GM12878 (cell line): ENCODE measurements at regions not wholly inside any gene's neighbourhood (a gene's known extent, or its start where the extent isn't known, plus 50 kb on each side); places are given as distances from the start of the nearest gene placed in this dataset.

Experiments used
- ATAC-seq: fragments of 200-7000 bp; cut with Tn5 transposase; 3 replicates; pipeline ENCODE4 v1.9.1; 2020; ENCODE audit warnings: mild to moderate bottlenecking, moderate library complexity
- BruUV-seq: library from RNA; stranded (reverse); fragments of 400-500 nt; replicated peaks from 2 replicates; lab custom pipeline; 2021; lab: Mats Ljungman, UMichigan
- CTCF ChIA-PET: fragments of 300-600 bp; sonication (Branson Sonifier 250); formaldehyde crosslinking; extraction: SDS; loops from one replicate; lab custom pipeline; 2021; ENCODE audit warnings: inconsistent platforms; lab: Yijun Ruan, JAX
- POLR2A ChIA-PET: fragments of 350-600 bp; formaldehyde crosslinking; extraction: SDS; loops from one replicate; lab custom pipeline; 2021; ENCODE audit warnings: inconsistent platforms; lab: Charles Lee
- RAD21 ChIA-PET: fragments of 300-600 bp; sonication (Branson Sonifier 250); formaldehyde crosslinking; loops from one replicate; lab custom pipeline; 2023; ENCODE audit warnings: antibody characterized with exemption; ENCODE audit not compliant: unreplicated experiment; lab: Charles Lee
- SMC1A ChIA-PET: fragments of 300-600 bp; sonication (Branson Sonifier 250); formaldehyde crosslinking; loops from one replicate; lab custom pipeline; 2023; ENCODE audit not compliant: unreplicated experiment, uncharacterized antibody; lab: Charles Lee
- DNase-seq: peaks from one replicate; pipeline ENCODE4 v3.0.0-alpha.2; 2011; ENCODE audit warnings: low read depth, low spot score
- FAIRE-seq: peaks from 3 replicates; lab custom pipeline; 2011; peaks lifted over from hg19 to GRCh38; lab: Jason Lieb, UNC
- H2AFZ ChIP-seq: 2 replicates; pipeline ENCODE4 v1.6.0; 2011; ENCODE audit warnings: low read depth, low read length, control low read depth; ENCODE audit not compliant: control insufficient read depth
- H3K27ac ChIP-seq: 2 replicates; pipeline ENCODE4 v1.5.1; 2011; ENCODE audit warnings: control low read depth; ENCODE audit not compliant: control insufficient read depth, insufficient read depth
- H3K27me3 ChIP-seq, 2 experiments: replicated peaks in 1 of 2; 2 replicates each; pipeline versions ENCODE4 v1.6.0 to v1.6.1; 2011; ENCODE audit warnings: low read length in 1 of 2; ENCODE audit not compliant: control insufficient read depth in 2 of 2, insufficient read depth in 2 of 2
- H3K36me3 ChIP-seq, 2 experiments: 2 replicates each; pipeline ENCODE4 v1.5.1; 2011; ENCODE audit warnings: low read length in 1 of 2; ENCODE audit not compliant: control insufficient read depth in 2 of 2, insufficient read depth in 2 of 2
- H3K4me1 ChIP-seq: 2 replicates; pipeline ENCODE4 v1.6.1; 2011; ENCODE audit warnings: mild to moderate bottlenecking, low read length, moderate library complexity, mixed read lengths; ENCODE audit not compliant: control insufficient read depth, insufficient read depth
- H3K4me2 ChIP-seq: 2 replicates; pipeline ENCODE4 v1.6.0; 2011; ENCODE audit warnings: control low read depth; ENCODE audit not compliant: control insufficient read depth, insufficient read depth
- H3K4me3 ChIP-seq: fragments of 200-600 bp; sonication (generic); 2 replicates; pipeline ENCODE4 v1.5.1; 2016
- H3K79me2 ChIP-seq: 2 replicates; pipeline ENCODE4 v1.6.0; 2011; ENCODE audit warnings: low read length; ENCODE audit not compliant: control insufficient read depth, insufficient read depth
- H3K9ac ChIP-seq: 2 replicates; pipeline ENCODE4 v1.8.0; 2011; ENCODE audit warnings: low read length, control low read depth, mixed read lengths; ENCODE audit not compliant: control insufficient read depth, insufficient read depth
- H3K9me3 ChIP-seq: replicated peaks from 3 replicates; pipeline ENCODE4 v1.5.1; 2011; ENCODE audit warnings: mild to moderate bottlenecking, low read length; ENCODE audit not compliant: control insufficient read depth, insufficient read depth
- H4K20me1 ChIP-seq: 2 replicates; pipeline ENCODE4 v1.6.0; 2011; ENCODE audit not compliant: control insufficient read depth, insufficient read depth
- CBX5 ChIP-seq: sonication (generic); IDR thresholded peaks from 2 replicates; pipeline ENCODE4 v1.6.1; 2016; ENCODE audit warnings: low read depth, moderate library complexity, mild to moderate bottlenecking, inconsistent platforms
- CREM ChIP-seq: IDR thresholded peaks from 2 replicates; pipeline ENCODE4 v1.6.1; 2014; ENCODE audit warnings: antibody characterized with exemption, low read depth
- DPF2 ChIP-seq: fragments of 450-650 bp; IDR thresholded peaks from 2 replicates; pipeline ENCODE4 v1.6.1; 2017; ENCODE audit warnings: mild to moderate bottlenecking
- EGR1 ChIP-seq, 2 experiments: IDR thresholded peaks; 1 replicate in 1 of 2; 2 replicates in 1 of 2; pipeline ENCODE4 v1.6.1; 2011 to 2012; ENCODE audit warnings: low read depth in 2 of 2, low read length in 2 of 2, borderline replicate concordance in 1 of 2, mild to moderate bottlenecking in 1 of 2, moderate library complexity in 1 of 2
- ESRRA ChIP-seq: IDR thresholded peaks from 2 replicates; pipeline ENCODE4 v1.6.1; 2012; ENCODE audit warnings: mild to moderate bottlenecking, low read length, improper control_type of control experiment
- EZH2 ChIP-seq: IDR thresholded peaks from 2 replicates; pipeline ENCODE4 v1.6.1; 2012; ENCODE audit warnings: low read depth, mild to moderate bottlenecking, control low read depth, inconsistent platforms, low read length, borderline replicate concordance; ENCODE audit not compliant: control insufficient read depth
- IKZF2 ChIP-seq, 2 experiments: fragments of 450-650 bp; IDR thresholded peaks; 2 replicates each; pipeline ENCODE4 v1.6.1; 2017; ENCODE audit warnings: mild to moderate bottlenecking in 2 of 2, moderate library complexity in 2 of 2
- MTA3 ChIP-seq: IDR thresholded peaks from 2 replicates; pipeline ENCODE4 v1.6.1; 2012; ENCODE audit warnings: low read length, inconsistent platforms, borderline replicate concordance
- POLR2A ChIP-seq: IDR thresholded peaks from 2 replicates; pipeline ENCODE4 v1.6.1; 2011; ENCODE audit warnings: low read depth, mild to moderate bottlenecking, low read length
- POU2F2 ChIP-seq: IDR thresholded peaks from 3 replicates; pipeline ENCODE4 v1.6.1; 2011; ENCODE audit warnings: low read depth, mild to moderate bottlenecking, low read length, borderline replicate concordance
- RAD21 ChIP-seq: IDR thresholded peaks from 2 replicates; pipeline ENCODE4 v1.6.1; 2011; ENCODE audit warnings: mild to moderate bottlenecking, low read depth, low read length, moderate library complexity; ENCODE audit not compliant: insufficient read depth
- SREBF1 ChIP-seq: IDR thresholded peaks from 2 replicates; pipeline ENCODE4 v1.6.1; 2012; ENCODE audit warnings: mild to moderate bottlenecking, low read length
- TBL1XR1 ChIP-seq: IDR thresholded peaks from 2 replicates; pipeline ENCODE4 v1.6.1; 2012; ENCODE audit warnings: low read depth, low read length, improper control_type of control experiment
- TCF7 ChIP-seq: IDR thresholded peaks from 2 replicates; pipeline ENCODE4 v1.6.1; 2014; ENCODE audit warnings: antibody characterized with exemption, borderline replicate concordance
- ZBED1 ChIP-seq: IDR thresholded peaks from 2 replicates; pipeline ENCODE4 v1.6.1; 2016; ENCODE audit warnings: borderline replicate concordance
- WGBS: methylation state at CpG from one replicate; pipeline ENCODE4 v1.1.6; 2016; ENCODE audit warnings: low lambda C conversion rate; ENCODE audit not compliant: insufficient replicate concordance, insufficient coverage; ENCODE audit errors: missing lambda C conversion rate; 5-methylcytosine and 5-hydroxymethylcytosine counted together
- in situ Hi-C: fragments of 300-500 bp; cut with MboI; formaldehyde crosslinking; loops from 9 replicates; pipeline ENCODE4 v1.14.3; 2018; ENCODE audit warnings: mixed read lengths
- intact Hi-C: fragments of 100-400 bp; cut with micrococcal nuclease; formaldehyde crosslinking; loops from one replicate; pipeline ENCODE4 v1.14.2; 2022; ENCODE audit not compliant: unreplicated experiment
- TF ChIP-seq, protein P1 (sequence below): IDR thresholded peaks from 2 replicates; pipeline ENCODE4 v1.6.1; 2011; ENCODE audit warnings: mild to moderate bottlenecking, low read depth, low read length, moderate library complexity; ENCODE audit not compliant: insufficient replicate concordance
- TF ChIP-seq, protein P2 (sequence below): IDR thresholded peaks from 2 replicates; pipeline ENCODE4 v1.6.1; 2011; ENCODE audit warnings: low read depth, low read length, improper control_type of control experiment, borderline replicate concordance

DNA sequence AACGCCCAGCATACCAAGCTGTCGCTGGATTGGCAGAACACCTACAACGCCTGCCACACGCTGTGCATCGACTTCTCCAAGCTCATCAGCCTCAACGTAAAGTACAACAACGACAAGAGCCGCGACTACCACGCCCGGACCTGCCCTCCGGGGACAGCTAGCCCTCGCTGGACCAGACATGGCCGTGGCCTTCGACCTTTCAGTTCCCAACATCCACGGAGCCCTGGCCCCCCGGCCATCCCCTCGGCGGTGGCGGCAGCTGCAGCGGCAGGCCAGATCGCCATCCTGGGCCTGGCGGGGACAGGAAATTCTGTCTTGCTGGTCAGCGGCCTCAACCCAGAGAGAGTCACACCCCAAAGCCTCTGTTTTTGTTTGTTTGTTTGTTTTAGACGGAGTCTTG lies 132.6 kb upstream of the FUT8 start:
- ChIA-PET RAD21 (interaction anchor here (0.6 to 1.2 kb wide), 2 partner anchors 132 to 311 kb away, joined by 3 to 4 read pairs; no protein-coding TSS in a partner anchor), POLR2A (no interaction called here), SMC1A (no interaction called here), CTCF (no interaction called here)
- intact Hi-C loops (loop anchor here (10.0 kb wide), 2 partner anchors 295 to 545 kb away; partner anchors contain the start of gene FNTB), in situ Hi-C loops (loop anchor here (10.0 kb wide), 1 partner anchor 115 kb away; no protein-coding TSS in a partner anchor)
- TF ChIP-seq MTA3 = no peak
- no peak for TF ChIP-seq SREBF1
- no peak for TF ChIP-seq POU2F2
- TF ChIP-seq TCF7 = no peak
- no peak for TF ChIP-seq DPF2
- no peak for TF ChIP-seq RAD21
- TF ChIP-seq CBX5 = no peak
- TF ChIP-seq, protein P1, sequence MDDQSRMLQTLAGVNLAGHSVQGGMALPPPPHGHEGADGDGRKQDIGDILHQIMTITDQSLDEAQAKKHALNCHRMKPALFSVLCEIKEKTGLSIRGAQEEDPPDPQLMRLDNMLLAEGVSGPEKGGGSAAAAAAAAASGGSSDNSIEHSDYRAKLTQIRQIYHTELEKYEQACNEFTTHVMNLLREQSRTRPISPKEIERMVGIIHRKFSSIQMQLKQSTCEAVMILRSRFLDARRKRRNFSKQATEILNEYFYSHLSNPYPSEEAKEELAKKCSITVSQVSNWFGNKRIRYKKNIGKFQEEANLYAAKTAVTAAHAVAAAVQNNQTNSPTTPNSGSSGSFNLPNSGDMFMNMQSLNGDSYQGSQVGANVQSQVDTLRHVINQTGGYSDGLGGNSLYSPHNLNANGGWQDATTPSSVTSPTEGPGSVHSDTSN = no peak
- TF ChIP-seq, protein P2, sequence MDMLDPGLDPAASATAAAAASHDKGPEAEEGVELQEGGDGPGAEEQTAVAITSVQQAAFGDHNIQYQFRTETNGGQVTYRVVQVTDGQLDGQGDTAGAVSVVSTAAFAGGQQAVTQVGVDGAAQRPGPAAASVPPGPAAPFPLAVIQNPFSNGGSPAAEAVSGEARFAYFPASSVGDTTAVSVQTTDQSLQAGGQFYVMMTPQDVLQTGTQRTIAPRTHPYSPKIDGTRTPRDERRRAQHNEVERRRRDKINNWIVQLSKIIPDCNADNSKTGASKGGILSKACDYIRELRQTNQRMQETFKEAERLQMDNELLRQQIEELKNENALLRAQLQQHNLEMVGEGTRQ = no peak
- TF ChIP-seq ESRRA = no peak
- TF ChIP-seq EZH2 = no peak
- no peak for TF ChIP-seq POLR2A
- no peak for TF ChIP-seq IKZF2 (IDR thresholded peaks at IDR 0.05)
- no peak for TF ChIP-seq CREM
- no peak for TF ChIP-seq EGR1 (IDR thresholded peaks at IDR 0.05; ENCODE audit: borderline replicate concordance in 1 of 2, low read depth in 2 of 2, low read length in 2 of 2)
- no peak for TF ChIP-seq TBL1XR1
- no peak for TF ChIP-seq ZBED1
- no peak for ATAC-seq
- Histone ChIP-seq H3K4me1 (peaks cover 32% of the 10 kb centered on the region), H4K20me1 (no peaks in the 10 kb centered on the region), H3K9me3 (no peaks in the 10 kb centered on the region; the same call in 2 of the 3 replicates), H3K4me2 (no peak overlapping the region), H2AFZ (no peak overlapping the region), H3K36me3 (no peaks in the 10 kb centered on the region), H3K4me3 (no peak overlapping the region), H3K79me2 (peaks cover 6% of the 10 kb centered on the region; the same call in 1 of the 2 replicates), H3K9ac (no peak overlapping the region), H3K27me3 (no peaks in the 10 kb centered on the region), H3K27ac (no peak overlapping the region)
- no peak for DNase-seq
- no peak for FAIRE-seq
- WGBS = over 99% methylated on average over 24 of the region's 25 CpGs
- no TSS peak for BruUV-seq
